Motor neuron (in vitro differentiated cells): ENCODE measurements at regions not wholly inside any gene's neighbourhood (a gene's known extent, or its start where the extent isn't known, plus 50 kb on each side); places are given as distances from the start of the nearest gene placed in this dataset.
A peak's percentile ranks its signal among the peaks of the same experiment; 100 is the strongest.

ENCODE experiments used
- ATAC-seq, 8 experiments: fragments of 200-7000 bp; cut with Tn5 transposase; replicated peaks in 6 of 8; 2 replicates each; pipeline ENCODE4 v1.8.0; 2021; ENCODE audit warnings: mild to moderate bottlenecking in 8 of 8, moderate library complexity in 8 of 8
- H3K27ac ChIP-seq, 2 donors: fragments of 250-450 bp; sonication (Bioruptor Pico); 2 replicates each; pipeline ENCODE4 v1.9.0; 2021; ENCODE audit warnings: antibody characterized with exemption in 2 of 2, mild to moderate bottlenecking in 2 of 2, moderate library complexity in 1 of 2
- H3K4me1 ChIP-seq, 2 donors: fragments of 250-450 bp; sonication (Bioruptor Pico); replicated peaks in 1 of 2; 2 replicates each; pipeline ENCODE4 v1.6.1; 2021; ENCODE audit warnings: antibody characterized with exemption in 2 of 2, mild to moderate bottlenecking in 2 of 2, moderate library complexity in 1 of 2
- H3K4me3 ChIP-seq, 5 donors: fragments of 250-450 bp; sonication (Bioruptor Pico); 2 replicates each; pipeline ENCODE4 v1.9.0; 2021; ENCODE audit warnings: antibody characterized with exemption in 5 of 5, mild to moderate bottlenecking in 5 of 5, moderate library complexity in 4 of 5
- WGBS, 10 experiments: fragments of 450-650 bp; shearing (Covaris generic); methylation state at CpG; one replicate each; pipeline ENCODE4 v1.0.0; 2022; 5-methylcytosine and 5-hydroxymethylcytosine counted together
- in situ Hi-C, 9 experiments: fragments of 400-800 bp; cut with MboI; loops; one replicate each; pipeline ENCODE4 v1.15.0; 2021; ENCODE audit warnings: low sequenced_read_pairs in 9 of 9, low pct_unique_long_range_greater_than_20kb in 2 of 9; ENCODE audit not compliant: unreplicated experiment in 9 of 9

GRCh38 chr15:93983526-93983925 is 247.8 kb upstream of the MCTP2 start:
- H3K4me3 ChIP-seq, result no peak overlapping the region
- in situ Hi-C loops, result loop anchor here in 4 of 9 experiments (10.0 to 25.0 kb wide), 5 partner anchors 129 to 946 kb away; partner anchors contain the start of gene RGMA (in 1 of the 4)
- H3K27ac ChIP-seq, result peak overlapping the region; percentile 14 to 79
- ATAC-seq, result peak; percentile 16 to 78 (median 68)
- peaks cover 38 to 44% of the 10 kb centered on the region in 2 donors for H3K4me1 ChIP-seq
- WGBS, 10 experiments, result 0 to 25% (median 11%) methylated on average over 1 to 3 of the region's 3 CpGs; no CpG with 5 or more reads in 1 of the 10 experiments

- 0 to 16% (median 11%) methylated on average over 1 to 6 of the region's 6 CpGs; no CpG with 5 or more reads in 2 of the 10 experiments for WGBS, 10 experiments
- in situ Hi-C loops, result loop anchor here in 4 of 9 experiments (10.0 to 25.0 kb wide), 5 partner anchors 130 to 945 kb away; partner anchors contain the start of gene RGMA (in 1 of the 4)
- Histone ChIP-seq H3K4me1 (peaks cover 38 to 44% of the 10 kb centered on the region in 2 donors), H3K4me3 (no peak overlapping the region), H3K27ac (peak overlapping the region; percentile 19 to 43)
- peak; percentile 4 to 65 (median 56) for ATAC-seq
Measured at GRCh38 chr15:93982226-93982727, 249.1 kb upstream of the MCTP2 start.

- in situ Hi-C loops, result loop anchor here in 4 of 9 experiments (10.0 to 25.0 kb wide), 5 partner anchors 131 to 944 kb away; partner anchors contain the start of gene RGMA (in 1 of the 4)
- no peak overlapping the region for H3K4me3 ChIP-seq
- H3K27ac ChIP-seq, result peak overlapping the region in 1 of 2 donors; percentile 43
- ATAC-seq, result no peak
- no CpG with 5 or more reads among the region's 1 CpG for WGBS, 10 experiments
- peaks cover 38 to 44% of the 10 kb centered on the region in 2 donors for H3K4me1 ChIP-seq
Measured at GRCh38 chr15:93981706-93982105, 249.7 kb upstream of the MCTP2 start.

GRCh38 chr15:93980261-93980911 is 251.0 kb upstream of the MCTP2 start:
- in situ Hi-C loops, result loop anchor here in 4 of 9 experiments (10.0 to 25.0 kb wide), 5 partner anchors 132 to 943 kb away; partner anchors contain the start of gene RGMA (in 1 of the 4)
- peak in 3 of 8 experiments; percentile 4 to 74 (median 73) for ATAC-seq
- H3K27ac ChIP-seq, result no peak overlapping the region
- 0 to 100% (median 83%) methylated on average over 1 to 2 of the region's 2 CpGs; no CpG with 5 or more reads in 2 of the 10 experiments for WGBS, 10 experiments
- peaks cover 38 to 44% of the 10 kb centered on the region in 2 donors for H3K4me1 ChIP-seq
- no peak overlapping the region for H3K4me3 ChIP-seq

- Histone ChIP-seq H3K27ac (no peak overlapping the region), H3K4me3 (no peak overlapping the region), H3K4me1 (peaks cover 7 to 16% of the 10 kb centered on the region in 2 donors)
- WGBS, 10 experiments, result 45 to 100% (median 62%) methylated on average over 1 to 6 of the region's 6 CpGs
- peak; percentile 42 to 79 (median 66) for ATAC-seq
- in situ Hi-C loops, result loop anchor here in 4 of 9 experiments (25.0 kb wide), 4 partner anchors 137 to 938 kb away; partner anchors contain the start of gene RGMA (in 1 of the 4)
Measured at GRCh38 chr15:93974804-93975481, 256.4 kb upstream of the MCTP2 start.

GRCh38 chr15:93973287-93973686 is 258.1 kb upstream of the MCTP2 start:
- H3K4me3 ChIP-seq, result no peak overlapping the region
- H3K4me1 ChIP-seq, result peaks cover 7 to 16% of the 10 kb centered on the region in 2 donors
- ATAC-seq, result no peak
- H3K27ac ChIP-seq, result no peak overlapping the region
- in situ Hi-C loops, result no loop called here
- WGBS, 10 experiments, result 18 to 100% (median 77%) methylated on average over 1 to 5 of the region's 5 CpGs

- 61 to 93% (median 68%) methylated on average over 3 to 6 of the region's 6 CpGs; no CpG with 5 or more reads in 1 of the 10 experiments for WGBS, 10 experiments
- H3K4me1 ChIP-seq, result peaks cover 27 to 35% of the 10 kb centered on the region in 2 donors
- in situ Hi-C loops, result no loop called here
- ATAC-seq, result no peak
- no peak overlapping the region for H3K27ac ChIP-seq
- H3K4me3 ChIP-seq, result no peak overlapping the region
Measured at GRCh38 chr15:93968773-93969172, 262.6 kb upstream of the MCTP2 start.

- peak in 5 of 8 experiments; percentile 36 to 76 (median 52) for ATAC-seq
- H3K27ac ChIP-seq, result peak overlapping the region in 1 of 2 donors; percentile 68
- in situ Hi-C loops, result no loop called here
- H3K4me1 ChIP-seq, result peaks cover 20 to 23% of the 10 kb centered on the region in 2 donors
- 23 to 65% (median 53%) methylated on average over 1 to 6 of the region's 6 CpGs for WGBS, 10 experiments
- no peak overlapping the region for H3K4me3 ChIP-seq
Measured at GRCh38 chr15:93965304-93965908, 266.0 kb upstream of the MCTP2 start.

GRCh38 chr15:93954985-93955571 is 276.3 kb upstream of the MCTP2 start:
- WGBS, 10 experiments, result 20 to 79% (median 69%) methylated on average over 2 to 8 of the region's 8 CpGs; no CpG with 5 or more reads in 1 of the 10 experiments
- Histone ChIP-seq H3K27ac (no peak overlapping the region), H3K4me3 (no peak overlapping the region), H3K4me1 (peaks cover 0 to 6% of the 10 kb centered on the region in 2 donors)
- in situ Hi-C loops, result no loop called here
- peak in 1 of 8 experiments; percentile 26 for ATAC-seq

GRCh38 chr15:93948726-93949125 is 282.6 kb upstream of the MCTP2 start:
- ATAC-seq, result no peak
- no peak overlapping the region for H3K27ac ChIP-seq
- WGBS, 10 experiments, result 0 to 92% (median 83%) methylated on average over 1 to 7 of the region's 8 CpGs; no CpG with 5 or more reads in 1 of the 10 experiments
- no peak overlapping the region for H3K4me3 ChIP-seq
- H3K4me1 ChIP-seq, result peaks cover 2 to 6% of the 10 kb centered on the region in 2 donors
- in situ Hi-C loops, result no loop called here

GRCh38 chr15:93943586-93943985 is 287.8 kb upstream of the MCTP2 start:
- peaks cover 22 to 23% of the 10 kb centered on the region in 2 donors for H3K4me1 ChIP-seq
- H3K27ac ChIP-seq, result peak overlapping the region; percentile 70 to 74
- in situ Hi-C loops, result no loop called here
- H3K4me3 ChIP-seq, result no peak overlapping the region
- WGBS, 10 experiments, result 17 to 100% (median 32%) methylated on average over 1 to 4 of the region's 4 CpGs; no CpG with 5 or more reads in 2 of the 10 experiments
- peak in 5 of 8 experiments; percentile 88 to 96 (median 92) for ATAC-seq

GRCh38 chr15:93942269-93942694 is 289.1 kb upstream of the MCTP2 start:
- no peak overlapping the region for H3K27ac ChIP-seq
- no peak overlapping the region for H3K4me3 ChIP-seq
- in situ Hi-C loops, result no loop called here
- ATAC-seq, result peak in 4 of 8 experiments; percentile 3 to 95 (median 93)
- 0 to 80% (median 37%) methylated on average over 1 to 2 of the region's 2 CpGs; no CpG with 5 or more reads in 2 of the 10 experiments for WGBS, 10 experiments
- peaks cover 22 to 31% of the 10 kb centered on the region in 2 donors for H3K4me1 ChIP-seq
